ENCODE measurements at regions not wholly inside any gene's neighbourhood (a gene's known extent, or its start where the extent isn't known, plus 50 kb on each side); places are given as distances from the start of the nearest gene placed in this dataset.
"Not testable (repeated sequence)": the region's sequence is repeated elsewhere in the genome, so short reads cannot be mapped to it uniquely, and the experiment has no call there.

DNA sequence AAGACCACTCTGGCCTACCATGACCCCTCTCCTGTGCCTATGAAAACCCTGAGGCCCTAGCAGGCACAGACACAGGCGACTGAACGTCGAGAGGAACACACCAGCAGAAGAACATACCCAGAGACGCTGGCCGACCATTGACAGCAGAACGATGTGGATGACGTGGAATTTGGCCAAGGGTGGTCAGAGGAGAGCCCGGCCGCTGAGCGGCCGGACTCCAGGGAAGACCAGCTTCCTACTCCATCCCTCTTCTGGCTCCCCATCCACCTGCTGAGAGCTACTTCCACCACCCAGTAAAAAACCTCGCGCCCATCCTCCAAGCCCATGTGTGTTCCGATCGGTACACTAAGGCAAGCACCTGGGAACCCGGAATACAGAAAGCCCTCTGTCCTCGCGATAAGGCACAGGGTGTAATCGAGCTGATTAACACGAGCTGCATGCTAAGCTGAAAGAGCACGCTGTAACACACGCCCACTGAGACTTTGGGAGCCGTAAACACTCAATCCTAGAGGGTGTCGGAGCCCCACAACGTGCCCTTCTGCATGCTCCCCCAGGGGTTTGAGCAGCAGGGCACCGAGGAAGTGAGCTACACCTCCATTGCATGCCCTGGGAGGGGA lies 150.3 kb downstream of the CENPF start:
- Histone ChIP-seq H3K27me3 (ENCODE audit: insufficient read depth in 3 of 3, low read length in 2 of 3) (no peaks in the 10 kb centered on the region), H3K4me1 (no peaks in the 10 kb centered on the region), H3K4me3 (no peak overlapping the region), H3K36me3 (ENCODE audit: insufficient read depth in 1 of 2, low read depth in 1 of 2) (no peaks in the 10 kb centered on the region), H3K27ac (no peak overlapping the region), H3K9me3 (peaks cover 6% of the 10 kb centered on the region)
- no peak for ATAC-seq
- TF ChIP-seq, protein P1, sequence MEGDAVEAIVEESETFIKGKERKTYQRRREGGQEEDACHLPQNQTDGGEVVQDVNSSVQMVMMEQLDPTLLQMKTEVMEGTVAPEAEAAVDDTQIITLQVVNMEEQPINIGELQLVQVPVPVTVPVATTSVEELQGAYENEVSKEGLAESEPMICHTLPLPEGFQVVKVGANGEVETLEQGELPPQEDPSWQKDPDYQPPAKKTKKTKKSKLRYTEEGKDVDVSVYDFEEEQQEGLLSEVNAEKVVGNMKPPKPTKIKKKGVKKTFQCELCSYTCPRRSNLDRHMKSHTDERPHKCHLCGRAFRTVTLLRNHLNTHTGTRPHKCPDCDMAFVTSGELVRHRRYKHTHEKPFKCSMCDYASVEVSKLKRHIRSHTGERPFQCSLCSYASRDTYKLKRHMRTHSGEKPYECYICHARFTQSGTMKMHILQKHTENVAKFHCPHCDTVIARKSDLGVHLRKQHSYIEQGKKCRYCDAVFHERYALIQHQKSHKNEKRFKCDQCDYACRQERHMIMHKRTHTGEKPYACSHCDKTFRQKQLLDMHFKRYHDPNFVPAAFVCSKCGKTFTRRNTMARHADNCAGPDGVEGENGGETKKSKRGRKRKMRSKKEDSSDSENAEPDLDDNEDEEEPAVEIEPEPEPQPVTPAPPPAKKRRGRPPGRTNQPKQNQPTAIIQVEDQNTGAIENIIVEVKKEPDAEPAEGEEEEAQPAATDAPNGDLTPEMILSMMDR (IDR thresholded peaks at IDR 0.05), result no peak
- DNase-seq, result no peak
- 86 to 88% (median 87%) methylated on average over 26 of the region's 26 CpGs for WGBS, 3 donors
- intact Hi-C loops (cut with DNase I), result no loop called here

DNA sequence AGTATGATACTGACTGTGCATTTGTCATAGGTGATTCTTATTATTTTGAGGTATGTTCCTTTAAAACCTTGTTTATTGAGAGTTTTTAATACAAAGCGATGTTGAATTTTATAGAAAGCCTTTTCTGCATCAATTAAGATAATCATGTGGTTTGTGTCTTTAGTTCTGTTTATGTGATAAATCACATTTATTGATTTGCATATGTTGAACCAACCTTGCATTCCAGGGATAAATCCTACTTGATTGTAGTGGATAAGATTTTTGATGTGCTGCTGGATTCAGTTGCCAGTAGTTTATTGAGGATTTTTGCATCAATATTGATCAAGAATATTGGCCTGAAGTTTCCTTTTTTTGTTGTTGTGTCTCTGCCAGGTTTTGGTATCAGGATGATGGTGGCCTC lies 158.0 kb downstream of the CENPF start:
- 89 to 90% (median 90%) methylated on average over 1 of the region's 1 CpG for WGBS, 3 donors

DNA sequence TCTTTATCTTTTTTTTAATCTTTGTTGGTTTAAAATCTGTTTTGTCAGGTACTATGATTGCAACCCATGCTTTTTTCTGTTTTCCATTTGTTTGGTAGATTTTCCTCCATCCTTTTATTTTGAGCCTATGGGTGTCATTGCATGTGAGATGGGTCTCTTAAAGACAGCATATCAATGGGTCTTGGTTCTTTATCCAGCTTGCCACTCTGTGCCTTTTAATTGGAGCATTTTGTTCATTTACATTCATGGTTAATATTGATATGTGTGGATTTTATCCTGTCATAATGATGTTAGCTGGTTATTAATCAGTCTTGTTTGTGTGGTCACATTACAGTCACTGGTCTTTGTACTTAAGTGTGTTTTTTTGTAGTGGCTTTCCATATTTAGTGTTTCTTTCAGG lies 159.9 kb downstream of the CENPF start:
- no peak overlapping the region for H3K27ac ChIP-seq
- ATAC-seq (no peak), DNase-seq (no peak)
- H3K4me1 ChIP-seq, result no peaks in the 10 kb centered on the region
- TF ChIP-seq, protein P1 (IDR thresholded peaks at IDR 0.05), result no peak
- intact Hi-C loops (cut with DNase I), result no loop called here
- peaks cover 0 to 2% (median 0%) of the 10 kb centered on the region in 3 donors for H3K27me3 ChIP-seq (ENCODE audit: insufficient read depth in 3 of 3, low read length in 2 of 3)
- no peaks in the 10 kb centered on the region for H3K36me3 ChIP-seq (ENCODE audit: insufficient read depth in 1 of 2, low read depth in 1 of 2)
- peaks cover 26% of the 10 kb centered on the region for H3K9me3 ChIP-seq
- no peak overlapping the region for H3K4me3 ChIP-seq

More for the DNA sequence above, 158.0 kb downstream of the CENPF start:
- DNase-seq, result no peak
- Histone ChIP-seq H3K9me3 (peaks cover 32% of the 10 kb centered on the region), H3K27ac (no peak overlapping the region), H3K36me3 (ENCODE audit: insufficient read depth in 1 of 2, low read depth in 1 of 2) (no peaks in the 10 kb centered on the region), H3K27me3 (ENCODE audit: insufficient read depth in 3 of 3, low read length in 2 of 3) (peaks cover 0 to 2% (median 0%) of the 10 kb centered on the region in 3 donors), H3K4me3 (no peak overlapping the region), H3K4me1 (no peaks in the 10 kb centered on the region)
- no peak for ATAC-seq
- TF ChIP-seq, protein P1 (IDR thresholded peaks at IDR 0.05), result no peak
- intact Hi-C loops (cut with DNase I), result no loop called here

DNA sequence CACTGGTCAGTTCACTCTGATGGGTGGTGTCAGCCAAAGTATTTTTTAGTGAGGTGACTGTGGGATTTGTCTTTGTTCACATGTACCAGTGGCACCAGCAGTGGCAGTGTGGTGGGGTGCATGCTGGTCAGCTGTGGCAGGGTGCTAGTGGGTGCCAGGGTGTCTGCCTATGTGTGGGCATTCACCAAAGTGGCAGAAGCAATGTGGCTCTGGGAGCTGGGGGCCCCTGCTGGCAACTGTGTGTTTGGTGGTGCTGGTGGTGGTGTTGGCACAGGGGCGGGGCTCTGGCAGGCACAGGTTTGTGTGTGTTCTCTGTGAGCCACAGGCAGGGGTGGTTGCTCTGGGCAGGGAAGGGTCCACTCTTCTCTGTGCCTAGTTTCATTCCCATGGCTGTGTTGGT lies 161.5 kb downstream of the CENPF start:
- WGBS, 3 donors, result 40 to 75% methylated on average over 1 of the region's 1 CpG; no CpG with 5 or more reads in 1 of the 3 donors
- Histone ChIP-seq H3K27me3 (ENCODE audit: insufficient read depth in 3 of 3, low read length in 2 of 3) (peaks cover 0 to 2% (median 0%) of the 10 kb centered on the region in 3 donors), H3K27ac (no peak overlapping the region), H3K4me1 (no peaks in the 10 kb centered on the region), H3K36me3 (ENCODE audit: insufficient read depth in 1 of 2, low read depth in 1 of 2) (no peaks in the 10 kb centered on the region), H3K4me3 (no peak overlapping the region), H3K9me3 (peaks cover 26% of the 10 kb centered on the region)
- intact Hi-C loops (cut with DNase I), result no loop called here
- TF ChIP-seq, protein P1 (IDR thresholded peaks at IDR 0.05), result no peak
- ATAC-seq (no peak), DNase-seq (no peak)

DNA sequence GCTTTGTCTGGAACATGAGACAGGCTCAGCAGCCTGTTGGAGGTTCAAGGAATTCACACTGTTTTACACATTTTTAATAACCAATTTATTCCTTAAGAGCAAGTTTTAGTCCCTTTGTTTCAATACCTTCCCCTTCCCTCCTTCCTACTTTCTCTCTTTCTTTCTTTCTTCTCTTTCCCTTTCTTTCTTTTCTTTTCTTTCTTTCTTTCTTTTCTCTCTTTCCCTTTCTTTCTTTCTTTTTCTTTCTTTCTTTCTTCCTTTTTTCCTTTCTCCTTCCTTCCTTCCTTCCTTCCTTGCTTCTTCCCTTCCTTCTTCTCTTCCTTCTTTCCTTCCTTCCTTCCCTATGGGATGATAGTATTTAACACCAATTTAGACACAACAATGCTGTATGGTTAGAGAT lies 164.2 kb downstream of the CENPF start:
- H3K27me3 ChIP-seq (ENCODE audit: insufficient read depth in 3 of 3, low read length in 2 of 3), result no peaks in the 10 kb centered on the region
- H3K4me1 ChIP-seq, result no peaks in the 10 kb centered on the region
- no peak overlapping the region for H3K27ac ChIP-seq
- peaks cover 10% of the 10 kb centered on the region for H3K9me3 ChIP-seq
- ATAC-seq, result no peak
- TF ChIP-seq, protein P1 (IDR thresholded peaks at IDR 0.05), result no peak
- intact Hi-C loops (cut with DNase I), result no loop called here
- no peaks in the 10 kb centered on the region for H3K36me3 ChIP-seq (ENCODE audit: insufficient read depth in 1 of 2, low read depth in 1 of 2)
- no peak overlapping the region for H3K4me3 ChIP-seq
- DNase-seq, result no peak

DNA sequence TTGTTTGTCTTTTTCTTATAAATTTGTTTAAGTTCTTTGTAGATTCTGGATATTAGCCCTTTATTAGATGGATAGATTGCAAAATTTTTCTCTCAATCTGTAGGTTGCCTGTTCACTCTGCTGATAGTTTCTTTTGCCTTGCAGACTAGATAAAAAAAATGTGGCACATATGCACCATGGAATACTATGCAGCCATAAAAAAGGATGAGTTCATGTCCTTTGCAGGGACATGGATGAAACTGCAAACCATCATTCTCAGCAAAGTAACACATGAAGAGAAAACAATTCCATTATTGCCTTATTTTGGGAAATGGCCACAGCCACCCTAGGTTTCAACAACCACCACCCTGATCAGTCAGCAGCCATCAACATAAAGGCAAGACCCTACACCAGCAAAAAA lies 166.7 kb downstream of the CENPF start:
- H3K36me3 ChIP-seq (ENCODE audit: insufficient read depth in 1 of 2, low read depth in 1 of 2); H3K9me3 ChIP-seq; H3K27me3 ChIP-seq (ENCODE audit: insufficient read depth in 3 of 3, low read length in 2 of 3); intact Hi-C loops (cut with DNase I); H3K4me3 ChIP-seq; H3K27ac ChIP-seq; ATAC-seq; DNase-seq; H3K4me1 ChIP-seq: not testable (repeated sequence)

All from psoas muscle (tissue), 7 donors.